GM21717 (cell line): ENCODE measurements at regions not wholly inside any gene's neighbourhood (a gene's known extent, or its start where the extent isn't known, plus 50 kb on each side); places are given as distances from the start of the nearest gene placed in this dataset.

Experiments
- ATAC-seq: cut with Tn5 transposase; IDR thresholded peaks from one replicate; pipeline ENCODE4 v1.9.1; 2021; ENCODE audit warnings: mild to moderate bottlenecking, moderate library complexity; ENCODE audit not compliant: unreplicated experiment

DNA sequence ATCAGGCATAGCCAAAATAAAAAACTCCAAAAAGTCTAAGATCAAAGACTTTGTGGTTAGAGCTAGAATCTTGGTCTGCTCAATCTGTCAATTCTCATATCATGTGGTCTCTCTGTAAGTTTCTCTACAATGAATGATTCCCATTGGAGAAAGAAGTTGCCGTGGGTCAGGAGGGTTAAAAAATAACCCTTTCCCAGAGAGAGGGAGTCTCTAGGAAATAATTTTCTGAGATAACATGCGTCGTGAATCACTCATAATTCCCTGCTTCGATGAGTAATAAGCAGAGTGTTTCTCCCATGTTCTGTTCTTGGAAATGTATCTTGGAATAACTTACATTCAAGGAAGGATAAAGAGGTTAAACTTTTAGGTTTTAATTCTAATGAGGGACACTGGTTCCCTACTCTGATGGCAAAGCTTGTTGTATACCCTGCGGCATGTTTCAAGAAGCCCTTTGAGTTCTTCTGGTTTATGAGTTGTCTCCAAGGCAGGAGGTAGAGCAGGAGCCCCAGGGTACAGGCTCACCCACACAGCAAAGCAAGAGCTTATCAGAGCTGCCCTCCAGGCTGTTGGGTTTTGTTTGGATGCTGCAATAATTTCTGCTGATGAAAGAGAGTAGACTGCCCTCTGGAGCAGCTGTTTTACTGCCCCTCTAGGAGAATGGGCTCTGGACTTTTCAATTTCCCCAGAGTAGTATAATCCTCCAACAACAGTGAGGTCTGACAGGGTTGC lies 599.1 kb downstream of the QKI start:
- no peak for ATAC-seq

DNA sequence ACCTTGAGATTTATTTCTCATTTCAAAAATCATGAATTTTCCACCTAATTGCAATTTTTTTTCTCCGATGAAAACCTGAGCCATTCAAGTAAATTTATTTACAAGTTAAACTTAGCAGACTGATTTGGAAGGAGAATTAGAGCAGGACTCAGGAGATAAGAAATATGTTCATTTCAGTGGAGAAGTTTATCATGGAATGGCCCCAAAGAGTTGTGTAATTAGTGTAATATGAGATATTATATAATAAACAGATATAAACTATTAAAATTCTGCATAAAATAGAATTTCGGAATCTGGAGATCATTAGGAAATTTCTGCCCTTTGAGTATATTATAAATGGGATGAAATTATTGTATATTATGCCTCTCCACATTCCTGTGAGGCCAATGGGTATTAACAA lies 596.8 kb downstream of the QKI start:
- no peak for ATAC-seq

DNA sequence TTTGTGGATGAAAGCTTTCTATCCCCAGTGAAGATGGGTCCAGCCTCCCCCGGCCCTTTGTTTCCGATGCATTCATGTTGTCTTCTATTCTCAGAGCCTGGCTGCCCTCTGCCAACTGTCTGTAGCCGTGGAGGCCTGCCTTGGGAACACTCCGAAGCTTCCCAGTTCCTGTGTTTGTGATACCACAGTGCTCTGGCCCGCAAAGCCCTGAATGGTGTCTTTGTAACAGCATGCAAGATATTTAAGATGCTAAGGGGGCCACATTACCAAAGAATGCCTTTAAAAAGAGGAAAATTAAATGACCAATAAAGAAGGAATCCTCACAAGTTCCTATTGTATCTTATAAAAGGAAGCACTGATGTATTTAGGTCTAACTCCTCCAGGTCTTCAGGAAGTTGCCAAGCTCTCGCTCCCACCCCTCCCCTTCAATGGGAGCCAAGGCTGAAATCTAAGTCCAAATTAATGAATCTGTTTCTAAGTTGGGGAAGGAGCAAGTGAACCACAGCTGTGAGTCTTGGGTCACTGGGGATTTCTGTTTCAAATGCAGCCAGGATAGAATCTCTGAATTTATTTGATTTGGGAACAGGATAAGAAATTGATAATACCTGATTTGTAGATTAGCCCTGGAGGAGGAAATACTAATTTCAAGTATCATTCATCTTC lies 596.1 kb downstream of the QKI start:
- no peak for ATAC-seq

DNA sequence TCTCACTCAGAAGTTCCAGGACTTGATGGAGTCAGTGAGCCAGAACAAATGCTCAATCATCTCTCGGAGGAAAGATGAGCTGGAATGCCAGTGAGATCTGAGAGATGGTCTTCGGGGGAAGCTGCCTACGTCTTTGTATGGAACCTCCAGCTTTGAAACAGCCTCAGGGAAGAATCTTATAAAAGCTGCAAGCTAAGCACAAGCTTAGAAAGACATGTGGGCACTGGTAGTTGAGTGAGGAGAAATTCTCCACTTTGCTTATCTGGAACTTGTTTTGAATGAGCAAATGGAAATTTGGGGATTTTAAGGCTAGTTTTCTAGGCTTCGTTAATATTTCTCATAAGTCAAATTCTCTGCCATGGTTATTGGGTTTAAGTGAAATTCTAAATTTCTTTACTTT lies 594.4 kb downstream of the QKI start:
- no peak for ATAC-seq

DNA sequence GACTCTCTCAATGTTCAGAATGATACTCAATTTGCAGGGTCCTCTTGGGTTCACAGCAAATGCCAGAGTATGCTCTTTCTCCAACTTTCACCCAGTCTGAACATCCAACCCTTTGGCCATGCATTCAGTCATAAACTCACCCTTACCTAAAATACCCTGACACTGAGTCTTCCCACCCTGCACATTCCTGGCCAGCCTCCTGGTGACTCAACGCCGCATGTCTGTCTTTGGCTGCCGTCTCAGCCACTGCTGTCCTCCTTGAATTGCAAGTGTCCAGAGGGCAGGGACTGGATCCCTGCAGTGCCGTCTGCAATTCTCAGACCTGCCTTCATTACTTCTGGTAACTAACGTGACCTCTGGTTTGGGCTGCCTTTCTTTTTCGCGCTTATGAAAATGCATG lies 593.4 kb downstream of the QKI start:
- no peak for ATAC-seq

DNA sequence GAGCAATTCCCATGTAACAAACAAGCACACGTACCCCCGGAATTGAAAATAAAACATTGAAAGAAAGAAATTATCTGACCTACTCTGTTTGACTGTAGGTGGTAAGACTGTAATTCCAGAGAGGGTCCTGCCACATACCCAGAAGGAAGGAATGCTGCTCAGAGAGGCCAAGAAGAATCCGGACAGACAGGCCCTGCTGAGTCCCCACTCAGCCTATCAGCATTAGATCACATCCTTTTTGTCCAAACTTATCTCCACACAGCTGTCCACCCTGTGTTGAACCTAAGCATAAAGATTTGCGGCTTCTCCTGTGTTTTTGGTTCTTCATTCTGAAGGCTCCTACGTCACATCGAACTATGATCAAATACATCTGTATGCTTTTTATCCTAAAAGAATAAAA lies 591.9 kb downstream of the QKI start:
- ATAC-seq = no peak

DNA sequence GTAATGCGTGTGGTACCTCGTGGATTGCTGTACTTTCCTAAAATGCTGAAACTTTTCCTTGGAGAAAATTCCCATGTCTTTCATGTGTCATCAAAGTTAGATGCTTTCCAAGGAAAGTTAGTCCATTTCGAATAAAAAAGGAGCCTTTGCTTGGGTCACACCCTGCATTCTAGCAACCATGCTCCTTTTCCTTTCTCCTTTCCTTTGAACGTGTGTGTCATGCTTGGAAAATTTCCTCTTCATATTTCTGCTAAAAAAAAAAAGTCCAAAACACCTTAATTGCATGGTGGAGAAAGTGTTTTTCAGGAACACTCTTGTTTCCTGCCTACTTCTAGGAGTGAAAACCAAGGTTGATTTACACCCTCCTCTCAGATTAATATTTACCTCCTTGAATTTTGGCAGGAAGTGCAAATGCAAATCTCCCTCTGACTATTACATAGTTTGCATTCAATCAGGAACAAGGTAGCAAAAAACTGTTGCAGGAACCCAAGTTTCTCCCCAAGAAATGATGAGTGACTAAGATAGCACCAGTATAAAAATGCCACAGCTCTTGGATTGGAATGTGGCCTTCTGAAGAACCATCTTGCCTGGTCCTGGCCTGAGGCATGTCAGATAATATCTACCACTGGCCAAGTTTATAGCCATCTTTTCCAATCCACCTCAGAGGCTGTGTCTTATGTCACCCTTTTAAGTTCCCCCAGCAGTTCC lies 590.6 kb downstream of the QKI start:
- no peak for ATAC-seq

DNA sequence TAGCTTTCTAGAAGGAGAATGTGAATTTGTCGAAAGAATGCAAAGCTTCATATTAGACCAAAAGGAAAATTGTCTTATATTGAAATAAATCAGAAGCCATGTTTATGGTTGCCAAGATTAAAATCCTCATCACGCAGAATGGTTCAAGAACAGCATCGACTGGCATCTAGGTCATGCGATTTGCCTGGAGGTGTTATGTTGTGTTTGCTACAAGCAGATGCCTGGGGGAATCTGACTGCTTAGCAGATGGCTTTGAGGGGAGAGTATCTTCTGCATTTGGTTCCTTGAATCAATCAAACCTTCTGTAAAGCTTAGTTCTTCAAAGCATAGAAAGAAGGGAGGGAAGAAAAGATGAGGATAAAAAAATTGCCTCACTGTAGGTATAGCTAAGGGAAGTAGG lies 585.8 kb downstream of the QKI start:
- no peak for ATAC-seq

DNA sequence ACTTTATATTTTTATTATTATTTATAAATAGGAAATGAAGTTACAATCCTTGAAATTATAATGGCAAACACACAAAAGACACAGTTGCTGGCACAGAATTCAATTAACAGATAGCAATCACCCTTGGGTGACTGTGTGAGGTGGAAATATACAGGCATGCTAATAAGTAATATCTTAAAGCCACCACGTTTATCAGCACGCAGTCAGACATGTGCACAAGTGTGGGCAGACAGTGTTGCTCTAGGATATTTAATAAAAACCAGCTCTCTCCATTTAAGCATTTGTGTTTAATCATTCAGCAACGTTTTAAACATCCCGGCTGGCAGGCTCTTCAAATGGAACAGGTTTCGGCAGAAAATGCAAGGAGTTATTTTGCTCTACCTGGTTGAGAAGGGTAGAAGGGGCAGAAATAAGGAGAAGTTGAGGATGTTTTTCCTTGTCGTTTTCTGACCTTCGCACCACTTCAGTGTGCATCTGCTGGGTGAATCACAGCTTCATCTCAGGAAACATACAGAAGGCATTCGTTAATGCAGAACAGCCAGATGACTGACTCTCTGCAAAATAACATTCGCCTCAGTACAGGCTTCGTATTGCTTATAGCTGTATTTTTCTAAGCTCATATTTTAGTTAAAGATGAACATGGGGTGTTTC lies 585.1 kb downstream of the QKI start:
- ATAC-seq = no peak

DNA sequence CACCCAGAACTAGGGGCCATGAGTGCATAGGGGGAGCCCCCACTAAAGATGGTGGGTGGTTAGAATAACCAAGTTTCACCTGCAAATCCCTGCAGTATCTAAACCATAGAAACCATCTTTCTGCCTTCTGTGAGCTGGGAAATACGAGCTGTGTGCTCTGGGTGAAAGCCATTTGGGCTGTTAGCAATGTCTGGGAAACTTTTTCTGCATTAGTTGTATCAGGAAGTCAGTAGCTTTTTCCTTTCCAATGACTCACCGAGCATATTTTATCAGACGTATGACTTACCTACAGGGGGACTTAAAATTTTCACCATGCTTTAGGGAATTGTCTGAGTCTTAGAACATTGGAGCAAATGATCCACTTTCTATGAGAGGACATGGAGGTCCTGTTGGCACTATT lies 584.0 kb downstream of the QKI start:
- ATAC-seq = no peak

DNA sequence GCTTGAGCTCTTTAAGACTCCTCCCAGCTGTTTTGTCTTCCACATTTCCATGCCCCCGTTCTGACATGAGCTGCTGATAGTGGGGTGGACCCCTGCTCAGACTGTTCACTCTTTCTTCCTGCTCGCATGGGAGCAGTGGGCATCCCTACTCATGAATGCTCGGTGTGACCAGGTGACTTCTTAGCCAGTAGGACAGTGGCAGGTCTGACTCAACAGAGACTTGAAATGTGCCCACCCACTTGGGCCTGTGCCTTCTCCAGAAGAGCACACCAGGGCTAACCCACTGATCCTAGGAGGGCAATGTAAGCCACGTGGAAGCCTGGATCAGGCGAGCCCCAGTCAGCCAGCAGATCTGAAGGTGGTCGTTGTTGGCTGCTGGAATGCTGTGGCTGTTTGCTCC lies 582.0 kb downstream of the QKI start:
- no peak for ATAC-seq

DNA sequence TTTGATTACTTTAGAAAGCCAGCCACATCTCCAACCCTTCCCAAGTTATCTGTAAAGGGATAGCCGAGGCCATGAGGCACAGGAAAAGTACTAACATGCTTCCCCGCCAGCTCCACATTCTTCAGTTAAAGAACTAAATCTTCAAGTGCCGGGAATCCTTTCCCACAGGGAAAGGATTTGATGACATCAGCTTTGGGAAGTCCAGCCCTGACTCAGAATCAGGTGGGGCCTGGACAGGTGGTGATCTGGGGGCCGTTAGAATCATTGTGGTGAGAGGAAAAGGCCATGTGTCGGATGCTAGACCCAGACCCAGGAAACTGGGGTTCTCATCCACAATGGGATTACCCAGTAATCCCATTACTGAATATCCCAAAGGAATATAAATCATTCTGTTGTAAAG lies 580.0 kb downstream of the QKI start:
- no peak for ATAC-seq

DNA sequence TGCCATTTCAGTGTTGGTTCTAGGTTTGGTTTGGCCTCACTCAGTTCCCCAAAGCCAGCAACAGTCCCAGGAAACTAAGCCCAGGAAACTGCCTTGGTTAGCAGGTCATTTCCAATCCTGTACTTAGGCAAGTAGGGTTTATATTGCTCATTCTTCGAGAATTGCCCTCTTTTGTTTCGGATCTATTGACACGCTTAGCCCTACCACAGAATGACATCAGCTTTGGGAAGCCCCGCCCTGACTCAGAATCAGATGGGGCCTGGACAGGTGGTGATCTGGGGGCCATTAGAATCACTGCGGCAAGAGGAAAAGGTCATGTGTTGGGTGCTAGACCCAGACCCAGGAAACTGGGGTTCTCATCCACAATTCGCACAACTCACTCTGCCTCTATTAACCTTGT lies 578.2 kb downstream of the QKI start:
- ATAC-seq = no peak

DNA sequence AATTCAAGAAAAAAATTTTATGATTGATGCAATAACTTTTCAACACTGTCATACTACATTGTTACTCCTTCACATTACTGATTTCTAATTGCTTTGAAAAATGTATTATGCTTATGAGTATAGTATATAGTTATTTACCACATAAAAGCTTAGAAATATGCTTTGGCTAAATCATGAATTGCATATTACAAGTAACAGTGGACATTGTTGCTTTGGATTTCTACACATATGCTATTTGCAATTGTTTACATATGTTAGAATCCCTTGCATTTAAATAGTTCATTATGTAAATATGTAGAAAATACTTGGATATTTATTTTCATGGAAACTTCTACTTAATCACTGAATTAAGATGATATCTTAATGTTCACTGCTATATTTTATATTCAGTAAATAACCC lies 577.5 kb downstream of the QKI start:
- ATAC-seq = no peak

DNA sequence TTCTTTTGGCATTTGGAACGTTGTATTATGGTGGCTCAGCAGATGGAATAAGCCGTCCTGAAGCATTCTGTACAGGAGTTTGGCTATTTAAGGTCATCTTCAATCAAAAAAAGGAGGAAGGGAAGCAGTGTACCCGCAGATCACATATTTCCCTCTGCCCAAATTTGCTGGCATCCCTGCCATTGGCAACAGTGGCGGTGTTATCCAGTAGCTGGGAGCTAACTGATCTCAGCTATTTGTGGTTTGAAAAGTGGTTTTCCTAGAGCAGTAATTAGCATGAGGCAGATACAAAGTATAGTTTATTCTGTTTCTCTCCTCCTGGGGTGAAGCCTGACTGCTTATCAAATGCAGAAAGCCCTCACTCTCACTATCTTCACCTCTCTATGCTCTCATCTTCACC lies 576.8 kb downstream of the QKI start:
- no peak for ATAC-seq

DNA sequence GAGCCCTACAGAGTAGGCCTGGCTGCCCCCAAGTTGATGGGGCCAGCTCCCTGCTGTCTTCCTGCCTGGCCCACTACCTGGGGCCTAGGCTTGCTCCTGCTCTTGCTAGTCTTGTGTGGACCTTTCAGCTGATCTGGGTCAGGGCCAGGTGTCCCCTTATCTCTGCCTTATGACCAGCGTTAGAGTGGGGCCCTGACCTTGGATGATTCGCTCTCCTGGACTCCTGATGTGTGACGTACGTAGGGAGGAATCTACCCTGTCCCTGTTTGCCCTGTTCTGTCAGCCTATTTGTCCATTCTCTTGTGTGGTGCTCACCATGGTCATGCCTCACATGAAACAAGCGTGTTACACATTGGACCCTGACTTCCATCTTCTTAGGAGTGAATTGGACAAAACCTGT lies 571.8 kb downstream of the QKI start:
- ATAC-seq = no peak

DNA sequence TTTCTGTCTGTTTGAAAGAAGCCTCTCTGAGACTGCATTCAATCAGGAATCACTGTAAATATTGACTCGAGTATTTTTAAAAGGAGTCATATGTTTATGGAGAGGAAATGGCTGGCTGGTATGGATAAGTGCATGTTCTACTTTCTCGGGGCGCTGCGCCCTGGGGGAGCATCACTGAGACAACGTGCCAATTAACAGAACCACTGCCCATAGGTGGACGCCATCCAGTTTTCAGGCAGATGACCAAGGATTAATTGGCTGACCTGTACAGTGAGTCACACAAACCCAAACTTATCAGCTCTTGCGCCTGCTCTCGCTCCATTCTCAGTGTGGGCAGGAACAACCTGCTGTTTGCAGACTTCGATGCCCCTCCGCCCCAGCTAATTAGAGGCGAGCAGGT lies 571.2 kb downstream of the QKI start:
- ATAC-seq = no peak

DNA sequence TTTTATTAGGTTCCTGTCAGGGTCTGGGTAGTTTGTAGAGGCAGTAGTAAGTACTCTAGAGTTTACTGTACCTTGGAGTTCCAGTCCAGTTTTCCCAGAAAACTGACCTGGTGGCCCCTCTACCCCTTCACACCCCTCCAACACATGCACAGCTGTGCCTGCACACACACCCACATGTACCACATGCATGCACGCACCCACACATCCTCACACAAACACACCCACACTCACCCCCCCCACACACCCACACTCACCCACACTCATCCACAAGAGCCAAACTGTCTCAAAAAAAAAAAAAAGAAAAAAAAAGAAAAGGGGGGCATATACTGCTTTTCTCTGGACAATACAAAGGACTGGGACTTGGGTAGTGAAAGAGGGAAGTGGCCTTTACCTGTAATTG lies 570.5 kb downstream of the QKI start:
- ATAC-seq = no peak

DNA sequence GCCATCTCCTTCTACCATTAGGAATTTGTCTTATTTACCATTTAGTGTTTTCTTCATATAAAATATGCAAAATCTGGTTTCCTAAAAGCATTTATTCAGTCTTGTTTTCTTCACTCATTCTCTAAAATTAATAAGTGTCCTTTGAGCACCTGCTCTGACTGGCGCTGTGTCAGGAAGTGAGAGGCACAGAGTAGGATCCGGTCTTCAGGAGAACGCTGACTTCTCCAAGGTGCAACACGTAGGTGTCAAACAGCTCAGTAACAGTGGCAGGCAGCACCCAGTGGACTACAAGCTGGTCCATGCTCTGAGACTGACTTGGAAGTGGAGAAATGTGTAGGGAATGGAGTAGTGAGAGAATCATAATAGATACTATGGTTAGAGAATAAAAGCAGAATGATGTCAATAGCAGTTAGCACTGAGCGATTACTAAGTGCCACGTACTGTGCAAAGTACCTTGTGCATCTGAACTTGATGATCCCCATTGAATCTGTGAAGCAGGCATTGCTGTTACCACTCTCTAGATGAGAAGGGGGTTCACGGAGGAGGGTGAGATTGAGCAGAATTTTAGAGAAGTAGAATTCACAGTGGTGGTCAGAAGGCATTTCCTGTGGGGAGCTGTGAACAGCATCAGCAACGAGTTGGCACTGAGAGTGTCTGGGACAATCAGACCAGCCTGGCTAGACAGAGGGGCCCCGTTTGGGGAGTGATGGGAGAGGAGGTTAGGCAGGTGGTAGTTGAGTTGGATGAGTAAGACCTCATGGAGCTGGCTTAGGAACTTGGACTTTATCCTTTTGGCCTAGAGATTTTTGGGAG lies 569.8 kb downstream of the QKI start:
- ATAC-seq = no peak

DNA sequence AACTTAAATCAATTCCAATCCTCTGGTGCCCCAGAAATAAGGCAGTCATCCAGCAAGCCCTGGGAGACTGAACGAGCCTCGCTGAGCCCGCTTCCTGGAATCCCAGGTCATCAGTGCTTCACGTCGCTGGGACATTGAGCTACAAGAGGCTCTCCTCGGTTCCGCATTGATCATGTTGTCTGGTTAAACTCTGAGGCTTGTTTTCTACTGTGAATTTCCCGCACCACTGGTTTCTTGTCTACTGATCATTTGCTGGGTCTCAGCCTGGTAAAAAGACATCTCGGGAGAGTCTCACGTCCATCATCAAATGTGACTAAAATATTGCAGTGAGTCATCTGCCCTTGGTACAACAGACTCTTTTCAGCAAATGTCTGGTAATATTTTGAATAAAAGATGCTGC lies 569.2 kb downstream of the QKI start:
- ATAC-seq = no peak

DNA sequence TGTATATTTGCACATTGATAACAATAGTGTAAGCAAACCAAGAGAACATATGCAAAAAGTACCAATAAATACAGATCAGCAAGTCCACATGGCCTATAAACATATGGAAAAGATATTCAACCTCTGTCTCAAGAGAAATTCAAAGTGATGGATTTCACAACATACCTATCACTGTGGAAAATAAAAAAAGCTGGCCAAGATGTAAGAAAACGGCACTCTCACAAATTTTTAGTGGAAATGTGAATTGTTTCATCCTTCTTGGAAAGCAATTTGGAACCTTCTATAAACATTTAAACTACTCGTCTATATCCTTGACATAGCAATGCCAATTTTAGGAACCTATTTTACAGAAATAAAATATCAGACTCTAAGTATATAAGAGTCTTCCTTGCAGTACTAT lies 559.8 kb downstream of the QKI start:
- ATAC-seq = no peak
